ENCODE measurements at regions not wholly inside any gene's neighbourhood (a gene's known extent, or its start where the extent isn't known, plus 50 kb on each side); places are given as distances from the start of the nearest gene placed in this dataset.
"Not testable (repeated sequence)": the region's sequence is repeated elsewhere in the genome, so short reads cannot be mapped to it uniquely, and the experiment has no call there.

- no peak for DNase-seq
Observed at GRCh38 chr14:38556252-38556651, 300.4 kb upstream of the CLEC14A start.

DNA sequence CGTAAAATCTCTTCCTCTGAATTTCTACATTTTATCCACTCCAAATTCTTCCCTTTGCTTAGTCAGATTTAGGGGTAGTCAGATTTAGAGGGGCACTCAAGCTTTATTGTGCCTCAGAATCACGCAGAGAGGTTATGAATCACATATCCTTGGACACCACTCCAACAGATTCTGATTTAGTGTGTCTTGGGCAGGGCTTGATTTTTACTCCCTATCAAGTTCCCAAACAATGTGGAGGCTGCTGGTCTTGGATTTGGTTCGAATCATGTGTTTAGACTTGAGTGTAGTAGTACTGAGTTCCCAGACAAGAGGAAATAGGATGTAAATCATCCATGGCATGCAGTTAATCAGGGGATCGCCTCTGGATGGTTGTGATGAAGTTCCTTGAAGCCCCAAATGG lies 298.1 kb upstream of the CLEC14A start:
- no peak for DNase-seq

- DNase-seq: no peak
Observed at GRCh38 chr14:38553586-38553985, 297.7 kb upstream of the CLEC14A start.

GRCh38 chr14:38549564-38549963 lies 293.7 kb upstream of the CLEC14A start:
- DNase-seq: no peak

GRCh38 chr14:38547961-38548490 lies 292.1 kb upstream of the CLEC14A start:
- DNase-seq: no peak

- DNase-seq: no peak
Observed at GRCh38 chr14:38546932-38547551, 291.1 kb upstream of the CLEC14A start.

- DNase-seq: no peak
Observed at GRCh38 chr14:38544776-38545175, 288.9 kb upstream of the CLEC14A start.

DNA sequence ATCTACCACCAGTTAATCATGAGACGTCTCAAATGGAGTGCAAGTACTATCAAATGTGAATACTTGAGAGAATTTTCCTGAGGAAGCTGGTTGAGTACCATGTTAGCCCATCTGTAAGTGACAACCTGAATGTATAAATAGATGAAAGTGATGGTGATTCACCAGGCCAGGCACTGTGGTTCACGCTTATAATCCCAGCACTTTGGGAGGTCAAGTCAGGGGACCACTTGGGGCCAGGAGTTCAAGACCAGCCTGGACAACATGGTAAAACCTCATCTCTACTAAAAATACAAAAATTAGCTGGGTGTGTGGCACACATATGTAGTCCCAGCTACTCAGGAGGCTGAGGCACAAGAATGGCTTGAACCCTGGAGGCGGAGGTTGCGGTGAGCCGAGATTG lies 288.0 kb upstream of the CLEC14A start:
- DNase-seq: not testable (repeated sequence)

- not testable (repeated sequence) for DNase-seq
Observed at GRCh38 chr14:38538053-38538452, 282.2 kb upstream of the CLEC14A start.

GRCh38 chr14:38536376-38537038 lies 280.6 kb upstream of the CLEC14A start:
- no peak for DNase-seq

GRCh38 chr14:38528582-38528981 lies 272.7 kb upstream of the CLEC14A start:
- DNase-seq: no peak

GRCh38 chr14:38527502-38527878 lies 271.6 kb upstream of the CLEC14A start:
- DNase-seq: no peak

GRCh38 chr14:38526826-38527501 lies 271.1 kb upstream of the CLEC14A start:
- DNase-seq: no peak

GRCh38 chr14:38524636-38525509 lies 269.0 kb upstream of the CLEC14A start:
- no peak for DNase-seq

GRCh38 chr14:38522724-38523123 lies 266.8 kb upstream of the CLEC14A start:
- no peak for DNase-seq

DNA sequence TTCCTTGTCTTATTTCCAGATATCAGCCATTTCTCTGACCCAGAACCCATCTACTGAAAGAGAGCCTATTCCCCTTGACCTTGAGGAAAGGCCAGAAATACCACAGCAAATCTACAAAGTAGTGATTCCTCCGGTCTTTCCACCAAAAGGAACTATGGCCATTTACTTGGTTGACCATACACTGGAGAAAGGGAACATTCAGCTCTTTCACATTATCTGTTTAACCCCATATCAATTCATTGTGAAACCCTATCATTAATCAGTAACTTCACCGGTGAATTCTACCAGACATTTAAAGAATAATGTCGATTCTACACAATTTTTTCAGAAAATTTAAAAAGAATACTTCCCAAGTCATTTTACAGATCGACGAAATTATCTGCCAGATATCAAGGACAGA lies 265.7 kb upstream of the CLEC14A start:
- no peak for DNase-seq

GRCh38 chr14:38517426-38517825 lies 261.5 kb upstream of the CLEC14A start:
- DNase-seq: no peak

GRCh38 chr14:38512236-38512635 lies 256.3 kb upstream of the CLEC14A start:
- DNase-seq: no peak

DNA sequence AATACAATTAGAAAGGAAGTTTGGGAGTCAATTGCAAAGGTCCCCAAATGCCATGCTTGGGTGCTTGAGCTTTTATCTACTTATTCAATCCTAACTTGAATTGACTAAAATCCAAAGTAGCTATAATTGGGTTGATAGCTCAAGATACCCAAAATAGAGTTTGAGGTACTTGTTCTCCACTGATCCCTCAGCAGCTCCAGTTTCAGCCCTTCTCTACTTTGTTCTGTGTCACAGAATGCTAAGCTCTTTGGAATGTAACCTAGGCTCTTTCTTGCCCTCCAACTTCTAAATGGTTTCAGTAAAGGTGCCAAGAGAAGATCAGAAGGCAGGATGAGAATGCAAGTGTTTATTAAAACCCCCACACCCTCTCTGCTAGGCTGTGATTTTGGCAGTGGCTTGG lies 251.4 kb upstream of the CLEC14A start:
- DNase-seq: no peak

GRCh38 chr14:38505973-38506249 lies 250.0 kb upstream of the CLEC14A start:
- DNase-seq: no peak

DNA sequence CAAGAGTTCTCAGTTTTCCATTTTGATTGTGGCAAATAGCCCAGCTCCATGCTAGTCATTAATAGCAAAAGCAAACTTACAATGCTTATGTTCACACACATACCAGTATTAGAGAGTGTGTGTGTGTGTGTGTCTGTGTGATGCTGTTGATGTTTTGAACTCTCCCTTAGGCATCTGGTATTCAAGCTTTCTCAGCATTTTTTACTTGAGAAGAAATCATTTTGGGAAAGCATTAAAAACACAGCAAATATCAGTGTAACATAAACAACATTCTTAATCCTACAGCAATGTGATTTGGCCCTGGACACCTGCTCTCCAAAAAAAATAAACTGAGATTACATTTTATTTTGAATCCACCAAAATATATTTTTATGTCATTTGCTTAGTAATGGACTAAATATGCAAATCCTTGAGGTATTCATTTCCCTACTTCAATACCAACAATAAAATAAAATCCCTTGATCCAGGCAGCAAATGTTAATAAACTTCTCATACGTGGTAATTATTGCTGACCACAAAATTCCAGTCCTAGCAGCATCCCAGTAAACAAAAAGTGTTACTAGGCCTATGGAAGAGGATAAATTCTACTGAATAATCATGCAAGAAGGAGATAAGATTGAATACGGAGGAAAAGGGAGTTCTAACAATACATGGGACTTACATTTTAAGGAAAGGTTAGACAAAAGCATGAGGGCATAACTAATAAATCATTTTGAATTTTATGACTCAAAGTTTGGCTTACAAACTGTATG lies 249.5 kb upstream of the CLEC14A start:
- no peak for DNase-seq

- no peak for DNase-seq
Observed at GRCh38 chr14:38504175-38504574, 248.3 kb upstream of the CLEC14A start.

- DNase-seq: no peak
Observed at GRCh38 chr14:38502239-38502638, 246.3 kb upstream of the CLEC14A start.

Measured in NCI-H1694 (cell line).